H1 (cell line): ENCODE measurements at regions not wholly inside any gene's neighbourhood (a gene's known extent, or its start where the extent isn't known, plus 50 kb on each side); places are given as distances from the start of the nearest gene placed in this dataset.

Experiments
- RBBP5 ChIP-seq: IDR thresholded peaks from 2 replicates; pipeline ENCODE4 v1.7.1; 2012; ENCODE audit warnings: low read depth, mild to moderate bottlenecking, inconsistent platforms, low read length, moderate library complexity, borderline replicate concordance
- TF ChIP-seq, protein P1 (sequence below): fragments of 300-600 bp; sonication (generic); IDR thresholded peaks from 2 replicates; pipeline ENCODE4 v1.7.1; 2012; ENCODE audit warnings: low read length, moderate library complexity, mild to moderate bottlenecking, inconsistent platforms; ENCODE audit not compliant: insufficient replicate concordance
- TF ChIP-seq, protein P2 (sequence below): IDR thresholded peaks from 2 replicates; pipeline ENCODE4 v1.6.1; 2012; ENCODE audit warnings: low read length, inconsistent platforms
- TF ChIP-seq, protein P3 (sequence below): IDR thresholded peaks from 2 replicates; pipeline ENCODE4 v1.6.1; 2011; ENCODE audit warnings: low read depth, mild to moderate bottlenecking, low read length; ENCODE audit not compliant: insufficient read depth

DNA sequence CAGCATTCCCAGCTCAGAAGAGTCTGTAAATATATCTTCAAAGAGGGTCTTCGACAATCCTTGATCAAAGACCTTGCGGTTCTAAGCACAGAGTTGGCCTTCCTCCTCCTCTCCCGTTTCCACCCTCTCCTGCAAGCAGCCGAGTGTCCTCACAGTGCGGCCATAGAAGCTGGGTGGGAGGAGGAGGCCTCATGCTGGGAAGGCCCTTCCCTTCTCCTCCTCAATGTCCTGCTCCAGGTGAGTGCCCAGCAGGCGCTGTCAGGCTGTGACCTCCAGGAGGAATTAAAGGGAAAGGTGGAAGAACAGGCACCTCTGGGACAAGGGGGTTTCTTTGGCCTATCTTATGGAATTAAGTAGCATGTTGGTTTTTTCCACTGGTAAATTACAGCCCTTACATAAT is 674.2 kb upstream of the ARGLU1 start (continued):
- TF ChIP-seq, protein P1, sequence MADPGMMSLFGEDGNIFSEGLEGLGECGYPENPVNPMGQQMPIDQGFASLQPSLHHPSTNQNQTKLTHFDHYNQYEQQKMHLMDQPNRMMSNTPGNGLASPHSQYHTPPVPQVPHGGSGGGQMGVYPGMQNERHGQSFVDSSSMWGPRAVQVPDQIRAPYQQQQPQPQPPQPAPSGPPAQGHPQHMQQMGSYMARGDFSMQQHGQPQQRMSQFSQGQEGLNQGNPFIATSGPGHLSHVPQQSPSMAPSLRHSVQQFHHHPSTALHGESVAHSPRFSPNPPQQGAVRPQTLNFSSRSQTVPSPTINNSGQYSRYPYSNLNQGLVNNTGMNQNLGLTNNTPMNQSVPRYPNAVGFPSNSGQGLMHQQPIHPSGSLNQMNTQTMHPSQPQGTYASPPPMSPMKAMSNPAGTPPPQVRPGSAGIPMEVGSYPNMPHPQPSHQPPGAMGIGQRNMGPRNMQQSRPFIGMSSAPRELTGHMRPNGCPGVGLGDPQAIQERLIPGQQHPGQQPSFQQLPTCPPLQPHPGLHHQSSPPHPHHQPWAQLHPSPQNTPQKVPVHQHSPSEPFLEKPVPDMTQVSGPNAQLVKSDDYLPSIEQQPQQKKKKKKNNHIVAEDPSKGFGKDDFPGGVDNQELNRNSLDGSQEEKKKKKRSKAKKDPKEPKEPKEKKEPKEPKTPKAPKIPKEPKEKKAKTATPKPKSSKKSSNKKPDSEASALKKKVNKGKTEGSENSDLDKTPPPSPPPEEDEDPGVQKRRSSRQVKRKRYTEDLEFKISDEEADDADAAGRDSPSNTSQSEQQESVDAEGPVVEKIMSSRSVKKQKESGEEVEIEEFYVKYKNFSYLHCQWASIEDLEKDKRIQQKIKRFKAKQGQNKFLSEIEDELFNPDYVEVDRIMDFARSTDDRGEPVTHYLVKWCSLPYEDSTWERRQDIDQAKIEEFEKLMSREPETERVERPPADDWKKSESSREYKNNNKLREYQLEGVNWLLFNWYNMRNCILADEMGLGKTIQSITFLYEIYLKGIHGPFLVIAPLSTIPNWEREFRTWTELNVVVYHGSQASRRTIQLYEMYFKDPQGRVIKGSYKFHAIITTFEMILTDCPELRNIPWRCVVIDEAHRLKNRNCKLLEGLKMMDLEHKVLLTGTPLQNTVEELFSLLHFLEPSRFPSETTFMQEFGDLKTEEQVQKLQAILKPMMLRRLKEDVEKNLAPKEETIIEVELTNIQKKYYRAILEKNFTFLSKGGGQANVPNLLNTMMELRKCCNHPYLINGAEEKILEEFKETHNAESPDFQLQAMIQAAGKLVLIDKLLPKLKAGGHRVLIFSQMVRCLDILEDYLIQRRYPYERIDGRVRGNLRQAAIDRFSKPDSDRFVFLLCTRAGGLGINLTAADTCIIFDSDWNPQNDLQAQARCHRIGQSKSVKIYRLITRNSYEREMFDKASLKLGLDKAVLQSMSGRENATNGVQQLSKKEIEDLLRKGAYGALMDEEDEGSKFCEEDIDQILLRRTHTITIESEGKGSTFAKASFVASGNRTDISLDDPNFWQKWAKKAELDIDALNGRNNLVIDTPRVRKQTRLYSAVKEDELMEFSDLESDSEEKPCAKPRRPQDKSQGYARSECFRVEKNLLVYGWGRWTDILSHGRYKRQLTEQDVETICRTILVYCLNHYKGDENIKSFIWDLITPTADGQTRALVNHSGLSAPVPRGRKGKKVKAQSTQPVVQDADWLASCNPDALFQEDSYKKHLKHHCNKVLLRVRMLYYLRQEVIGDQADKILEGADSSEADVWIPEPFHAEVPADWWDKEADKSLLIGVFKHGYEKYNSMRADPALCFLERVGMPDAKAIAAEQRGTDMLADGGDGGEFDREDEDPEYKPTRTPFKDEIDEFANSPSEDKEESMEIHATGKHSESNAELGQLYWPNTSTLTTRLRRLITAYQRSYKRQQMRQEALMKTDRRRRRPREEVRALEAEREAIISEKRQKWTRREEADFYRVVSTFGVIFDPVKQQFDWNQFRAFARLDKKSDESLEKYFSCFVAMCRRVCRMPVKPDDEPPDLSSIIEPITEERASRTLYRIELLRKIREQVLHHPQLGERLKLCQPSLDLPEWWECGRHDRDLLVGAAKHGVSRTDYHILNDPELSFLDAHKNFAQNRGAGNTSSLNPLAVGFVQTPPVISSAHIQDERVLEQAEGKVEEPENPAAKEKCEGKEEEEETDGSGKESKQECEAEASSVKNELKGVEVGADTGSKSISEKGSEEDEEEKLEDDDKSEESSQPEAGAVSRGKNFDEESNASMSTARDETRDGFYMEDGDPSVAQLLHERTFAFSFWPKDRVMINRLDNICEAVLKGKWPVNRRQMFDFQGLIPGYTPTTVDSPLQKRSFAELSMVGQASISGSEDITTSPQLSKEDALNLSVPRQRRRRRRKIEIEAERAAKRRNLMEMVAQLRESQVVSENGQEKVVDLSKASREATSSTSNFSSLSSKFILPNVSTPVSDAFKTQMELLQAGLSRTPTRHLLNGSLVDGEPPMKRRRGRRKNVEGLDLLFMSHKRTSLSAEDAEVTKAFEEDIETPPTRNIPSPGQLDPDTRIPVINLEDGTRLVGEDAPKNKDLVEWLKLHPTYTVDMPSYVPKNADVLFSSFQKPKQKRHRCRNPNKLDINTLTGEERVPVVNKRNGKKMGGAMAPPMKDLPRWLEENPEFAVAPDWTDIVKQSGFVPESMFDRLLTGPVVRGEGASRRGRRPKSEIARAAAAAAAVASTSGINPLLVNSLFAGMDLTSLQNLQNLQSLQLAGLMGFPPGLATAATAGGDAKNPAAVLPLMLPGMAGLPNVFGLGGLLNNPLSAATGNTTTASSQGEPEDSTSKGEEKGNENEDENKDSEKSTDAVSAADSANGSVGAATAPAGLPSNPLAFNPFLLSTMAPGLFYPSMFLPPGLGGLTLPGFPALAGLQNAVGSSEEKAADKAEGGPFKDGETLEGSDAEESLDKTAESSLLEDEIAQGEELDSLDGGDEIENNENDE: no peak
- TF ChIP-seq, protein P2, sequence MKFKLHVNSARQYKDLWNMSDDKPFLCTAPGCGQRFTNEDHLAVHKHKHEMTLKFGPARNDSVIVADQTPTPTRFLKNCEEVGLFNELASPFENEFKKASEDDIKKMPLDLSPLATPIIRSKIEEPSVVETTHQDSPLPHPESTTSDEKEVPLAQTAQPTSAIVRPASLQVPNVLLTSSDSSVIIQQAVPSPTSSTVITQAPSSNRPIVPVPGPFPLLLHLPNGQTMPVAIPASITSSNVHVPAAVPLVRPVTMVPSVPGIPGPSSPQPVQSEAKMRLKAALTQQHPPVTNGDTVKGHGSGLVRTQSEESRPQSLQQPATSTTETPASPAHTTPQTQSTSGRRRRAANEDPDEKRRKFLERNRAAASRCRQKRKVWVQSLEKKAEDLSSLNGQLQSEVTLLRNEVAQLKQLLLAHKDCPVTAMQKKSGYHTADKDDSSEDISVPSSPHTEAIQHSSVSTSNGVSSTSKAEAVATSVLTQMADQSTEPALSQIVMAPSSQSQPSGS: no peak
- TF ChIP-seq, protein P3, sequence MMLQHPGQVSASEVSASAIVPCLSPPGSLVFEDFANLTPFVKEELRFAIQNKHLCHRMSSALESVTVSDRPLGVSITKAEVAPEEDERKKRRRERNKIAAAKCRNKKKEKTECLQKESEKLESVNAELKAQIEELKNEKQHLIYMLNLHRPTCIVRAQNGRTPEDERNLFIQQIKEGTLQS: no peak
- TF ChIP-seq RBBP5: no peak
